ENCODE measurements at regions not wholly inside any gene's neighbourhood (a gene's known extent, or its start where the extent isn't known, plus 50 kb on each side); places are given as distances from the start of the nearest gene placed in this dataset.
"Not testable (repeated sequence)": the region's sequence is repeated elsewhere in the genome, so short reads cannot be mapped to it uniquely, and the experiment has no call there.

DNA sequence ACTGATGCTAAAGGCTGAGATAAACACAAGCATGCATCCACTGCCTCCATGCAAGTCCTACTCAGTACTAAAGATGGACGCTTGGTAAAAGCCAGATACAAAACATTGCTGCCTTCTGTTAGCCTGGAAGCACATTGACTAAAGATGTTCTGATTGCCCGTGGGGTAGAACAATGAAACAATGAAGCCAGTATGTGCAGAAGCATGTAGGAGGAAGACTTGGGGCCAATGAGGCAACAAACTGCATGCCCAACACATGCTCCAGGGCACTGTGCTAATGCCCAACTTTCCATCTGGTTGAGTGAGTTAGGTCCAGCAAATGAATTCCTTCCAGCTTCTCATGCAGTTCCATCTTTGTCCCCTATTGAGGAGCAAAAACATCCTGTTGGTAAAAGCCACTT is 1245.5 kb downstream of the GATA3 start:
- no peak for DNase-seq (ENCODE audit: low spot score)
- intact Hi-C loops (cut with DNase I): loop anchor here (10.0 kb wide), 1 partner anchor 1775 kb away; no protein-coding TSS in a partner anchor

DNA sequence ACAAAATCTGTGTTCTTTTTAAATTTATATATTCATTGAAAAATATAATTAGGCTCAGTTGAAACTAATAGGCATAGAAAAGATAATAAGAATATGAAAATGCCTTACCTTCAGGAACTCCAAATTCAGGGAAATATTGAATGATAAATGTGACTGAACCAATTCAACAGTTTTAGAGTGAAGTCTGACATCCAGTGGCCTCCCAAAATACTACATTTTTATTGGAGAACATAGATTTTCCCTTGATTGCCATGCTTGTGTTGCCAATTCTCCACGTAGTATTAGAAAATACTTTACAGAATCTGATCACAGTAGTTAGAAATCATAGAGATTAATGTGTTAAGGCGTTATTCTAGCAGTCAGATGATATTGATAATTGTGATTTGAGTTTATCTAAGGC is 1246.7 kb downstream of the GATA3 start:
- intact Hi-C loops (cut with DNase I): loop anchor here (10.0 kb wide), 1 partner anchor 1776 kb away; no protein-coding TSS in a partner anchor
- no peak for DNase-seq (ENCODE audit: low spot score)

DNA sequence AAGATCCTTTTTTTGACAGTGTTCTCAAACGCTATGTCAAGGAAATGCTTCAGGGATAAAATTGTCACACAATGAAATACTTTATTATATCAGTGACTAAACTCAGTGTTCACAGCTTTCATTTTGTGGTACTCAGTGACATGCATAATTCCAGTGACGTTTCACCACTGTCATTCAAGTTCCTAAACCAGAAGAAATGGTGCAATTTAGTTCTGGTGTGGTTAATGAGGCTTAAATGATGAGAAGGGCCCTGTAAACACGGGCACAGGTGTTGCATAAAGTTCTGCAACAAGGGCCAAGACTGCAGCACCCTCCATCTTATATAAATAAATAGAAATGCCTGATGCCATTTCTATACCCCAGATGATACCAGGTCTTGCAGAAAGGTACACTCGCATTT is 1247.1 kb downstream of the GATA3 start:
- DNase-seq (ENCODE audit: low spot score): no peak
- intact Hi-C loops (cut with DNase I): loop anchor here (10.0 kb wide), 1 partner anchor 1777 kb away; no protein-coding TSS in a partner anchor

DNA sequence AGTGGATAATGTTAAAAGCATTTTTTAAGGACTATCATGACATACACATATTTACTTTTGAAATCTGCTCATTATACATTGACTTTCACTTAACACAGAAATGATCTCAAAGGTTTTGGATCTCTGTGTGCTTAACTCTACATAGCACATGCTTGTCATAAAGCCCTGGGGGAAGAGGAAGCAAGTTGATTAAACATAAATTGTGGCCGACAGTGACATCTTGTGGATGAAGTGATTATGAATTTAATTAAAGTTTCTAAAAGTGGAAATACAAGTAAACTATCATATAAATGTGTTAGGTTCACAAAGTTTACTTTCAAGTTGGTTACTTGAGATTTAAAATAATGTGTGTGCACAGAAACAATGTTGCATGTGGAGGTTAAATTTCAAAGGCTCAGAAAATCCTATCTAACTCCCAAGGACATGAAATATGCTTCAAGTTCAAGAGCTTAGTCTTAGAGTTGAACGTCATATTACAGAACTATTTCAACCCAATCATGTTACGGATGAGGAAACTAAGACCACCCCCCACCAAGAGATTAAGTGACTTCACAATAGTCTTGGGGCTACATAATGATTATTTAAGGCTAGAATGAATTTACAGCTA is 1247.8 kb downstream of the GATA3 start:
- DNase-seq (ENCODE audit: low spot score): no peak
- intact Hi-C loops (cut with DNase I): loop anchor here (10.0 kb wide), 1 partner anchor 1777 kb away; no protein-coding TSS in a partner anchor

DNA sequence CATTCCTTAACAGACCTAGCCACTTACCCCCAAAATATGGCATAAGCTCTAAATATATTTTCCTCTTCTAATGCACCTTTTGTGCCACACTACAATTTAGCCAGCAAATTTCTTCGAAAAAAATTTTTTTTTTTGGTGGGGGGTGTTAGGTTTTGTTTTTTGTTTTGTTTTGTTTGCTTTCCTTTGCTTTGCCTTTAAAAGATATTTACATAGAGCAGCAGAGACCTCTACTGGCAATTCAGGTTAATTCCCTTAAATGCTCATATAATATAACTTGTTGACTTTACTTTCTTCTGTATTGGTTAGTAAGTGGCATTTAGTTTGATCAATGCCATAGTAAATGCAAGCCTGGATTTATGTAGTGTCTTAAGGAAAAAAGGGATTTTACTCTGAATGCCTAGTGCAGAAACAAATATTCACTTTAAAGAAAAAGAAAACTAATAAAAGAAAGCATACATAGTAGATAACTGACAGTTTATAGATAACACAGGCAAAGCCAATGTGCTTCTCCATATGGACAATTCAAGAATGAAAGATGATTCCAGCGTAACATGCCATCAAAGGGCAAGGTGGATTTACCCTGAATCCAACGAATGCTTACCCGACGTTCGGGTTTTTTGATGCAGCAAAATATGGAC is 1250.6 kb downstream of the GATA3 start:
- intact Hi-C loops (cut with DNase I): loop anchor here (10.0 kb wide), 1 partner anchor 1780 kb away; no protein-coding TSS in a partner anchor
- no peak for DNase-seq (ENCODE audit: low spot score)

DNA sequence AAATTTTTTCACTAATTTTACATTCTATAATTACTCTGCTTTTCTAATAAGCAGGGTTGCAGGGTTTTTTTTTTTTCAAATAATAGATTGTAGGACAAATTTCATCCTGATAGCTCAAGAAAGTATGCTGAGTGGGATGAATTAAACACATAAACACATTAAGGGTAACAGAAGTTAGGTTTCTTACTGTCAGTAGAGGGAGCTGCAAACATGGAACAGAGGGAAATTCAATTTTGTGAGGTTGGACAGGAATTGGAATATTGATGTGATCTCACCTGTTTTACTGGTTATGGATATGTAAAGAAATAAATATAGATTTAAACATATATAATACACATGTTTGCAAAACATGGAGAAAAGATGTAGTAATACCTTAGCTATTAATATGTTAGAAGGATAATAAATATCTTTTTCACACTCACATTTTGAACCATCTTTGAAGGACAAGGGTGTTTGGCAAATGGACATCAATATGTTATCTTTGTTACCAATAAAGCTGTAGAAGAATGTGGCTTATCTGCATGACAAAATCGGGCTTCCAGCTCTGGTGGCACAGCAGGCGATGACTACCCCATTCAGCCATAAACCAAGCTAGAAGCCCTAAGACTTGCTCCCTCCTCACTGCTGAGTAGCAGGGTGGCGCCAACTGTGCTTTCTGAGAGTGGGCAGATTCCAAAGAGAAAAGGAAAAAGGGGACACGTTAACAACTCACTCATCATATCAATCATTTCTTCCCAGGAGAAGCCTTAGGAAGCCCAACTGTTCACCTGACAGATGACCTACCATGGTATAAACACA is 1257.4 kb downstream of the GATA3 start:
- intact Hi-C loops (cut with DNase I): no loop called here
- no peak for DNase-seq (ENCODE audit: low spot score)

DNA sequence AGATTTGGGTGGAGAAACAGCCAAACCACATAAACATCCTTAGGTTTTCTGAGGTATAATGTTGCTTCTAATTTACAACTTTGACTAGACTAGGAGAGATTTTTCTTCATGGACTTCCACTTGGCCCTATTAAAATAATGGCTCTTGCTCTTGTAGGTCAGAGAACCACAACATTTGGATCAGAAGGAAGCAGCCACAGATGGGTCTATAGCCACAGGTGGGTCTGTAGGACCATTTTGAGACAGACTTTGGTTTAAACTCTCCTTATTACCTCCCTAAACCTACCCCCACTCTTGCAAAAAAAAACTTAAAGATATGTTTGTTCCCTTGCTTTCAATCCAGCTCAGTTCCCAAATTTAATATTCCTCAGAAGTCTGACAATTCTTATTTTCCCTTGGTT is 1260.8 kb downstream of the GATA3 start:
- DNase-seq (ENCODE audit: low spot score): no peak
- intact Hi-C loops (cut with DNase I): no loop called here

DNA sequence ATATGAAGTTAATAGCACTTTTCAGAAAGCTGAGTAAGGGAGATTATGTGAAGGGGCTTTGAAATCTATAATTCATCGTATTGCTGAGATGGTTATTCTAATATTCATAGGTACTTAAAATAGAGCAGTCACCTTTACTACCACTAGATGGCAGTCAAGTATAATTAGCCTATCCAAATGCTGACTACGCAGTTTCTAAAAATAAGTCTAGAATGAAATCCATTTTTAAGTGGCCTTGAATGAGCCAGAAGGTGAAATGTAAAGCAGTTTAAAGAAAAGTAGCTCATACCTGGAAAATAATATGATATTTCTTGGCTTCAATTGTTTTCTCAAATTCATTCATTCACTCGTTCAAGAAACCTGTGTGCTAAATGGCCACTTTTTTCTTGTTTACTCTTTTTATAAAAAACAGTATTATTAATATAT is 1277.1 kb downstream of the GATA3 start:
- intact Hi-C loops (cut with DNase I): no loop called here
- no peak for DNase-seq (ENCODE audit: low spot score)

DNA sequence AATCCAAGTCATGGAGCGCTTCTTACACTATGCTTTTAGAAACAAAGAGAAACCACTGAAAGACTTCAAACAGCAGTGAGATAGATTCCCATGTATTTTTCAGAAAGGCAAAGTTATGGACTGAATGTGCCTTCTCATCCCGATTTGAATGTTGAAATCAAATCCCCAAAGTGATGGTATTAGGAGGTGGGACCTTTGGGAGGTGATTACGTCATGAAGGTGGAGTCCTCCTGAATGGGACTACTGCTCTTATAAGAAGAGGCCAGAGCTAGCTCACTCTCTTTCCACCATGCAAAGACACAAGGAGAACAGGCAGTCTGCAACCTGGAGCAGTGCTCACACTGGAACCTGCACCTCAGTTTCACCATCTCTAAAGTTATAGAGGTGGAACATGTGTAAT is 1279.8 kb downstream of the GATA3 start:
- intact Hi-C loops (cut with DNase I): no loop called here

DNA sequence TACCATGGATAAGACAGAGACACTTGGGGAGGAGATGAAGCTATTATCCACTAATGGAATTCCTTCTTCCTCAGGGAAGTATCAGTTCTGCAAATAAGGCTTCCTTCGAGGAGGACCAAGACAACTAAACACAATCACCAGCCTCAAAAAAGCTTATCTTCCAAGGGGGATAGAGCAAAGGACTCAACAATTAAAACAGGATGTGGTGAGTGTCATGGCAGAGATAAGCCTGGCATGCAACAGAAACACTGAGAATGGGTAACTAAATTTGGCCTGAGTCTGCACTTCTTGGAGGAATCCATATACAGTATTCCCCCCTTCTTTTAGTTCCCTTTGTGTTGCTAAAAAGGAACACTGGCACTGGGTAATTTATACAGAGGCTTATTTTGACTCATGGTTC is 1285.2 kb downstream of the GATA3 start:
- intact Hi-C loops (cut with DNase I): no loop called here
- DNase-seq (ENCODE audit: low spot score): no peak

More for the DNA sequence above, 1279.8 kb downstream of the GATA3 start:
- no peak for DNase-seq (ENCODE audit: low spot score)

DNA sequence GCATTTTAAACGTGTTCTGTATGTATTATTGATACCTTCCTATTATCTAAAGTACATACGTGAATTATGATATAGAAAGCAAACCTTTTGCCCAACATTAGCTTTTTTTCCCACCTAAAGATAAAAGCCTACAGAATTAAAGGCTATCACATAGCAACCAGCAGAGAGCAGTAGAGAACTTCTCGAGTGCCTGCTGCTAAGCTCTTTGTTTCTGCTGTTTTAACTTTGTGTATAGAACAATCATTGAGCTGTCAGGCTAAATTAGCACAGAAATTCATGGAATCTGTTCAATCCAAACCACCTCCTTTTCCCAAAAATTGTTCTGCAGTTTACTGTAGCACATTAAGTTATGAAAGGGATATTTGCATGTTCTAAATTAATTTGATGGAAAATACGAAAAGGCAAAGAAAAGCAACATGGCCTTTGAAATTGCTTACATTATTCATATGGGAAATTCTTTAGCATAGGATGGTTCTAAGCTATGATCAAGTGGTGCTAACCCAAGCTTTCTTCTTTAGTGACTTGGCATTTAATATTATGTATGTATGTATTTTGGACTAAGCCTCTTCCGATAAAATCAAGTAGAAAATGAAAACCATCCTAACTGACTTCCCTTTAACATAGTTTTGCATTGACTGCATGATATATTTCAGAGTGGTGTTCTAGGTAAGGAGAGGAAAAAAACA is 1288.5 kb downstream of the GATA3 start:
- intact Hi-C loops (cut with DNase I): no loop called here
- no peak for DNase-seq (ENCODE audit: low spot score)

DNA sequence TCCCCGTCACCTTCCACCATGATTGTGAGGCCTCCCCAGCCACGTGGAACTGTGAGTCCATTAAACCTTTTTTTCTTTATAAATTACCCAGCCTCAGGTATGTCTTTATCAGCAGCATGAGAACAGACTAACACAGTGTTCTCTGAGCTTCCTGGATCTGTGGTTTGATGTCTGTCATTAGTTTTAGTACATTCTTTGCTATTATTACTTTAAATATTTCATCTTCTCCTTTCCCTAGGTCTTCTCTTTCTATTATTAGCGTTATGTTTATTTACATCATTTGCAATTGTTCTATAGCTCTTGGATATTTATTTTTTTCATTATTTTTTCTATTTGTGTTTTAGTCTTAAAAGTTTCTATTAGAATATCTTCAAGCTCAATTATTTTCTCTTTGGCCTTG is 1293.4 kb downstream of the GATA3 start:
- DNase-seq (ENCODE audit: low spot score); intact Hi-C loops (cut with DNase I): not testable (repeated sequence)

DNA sequence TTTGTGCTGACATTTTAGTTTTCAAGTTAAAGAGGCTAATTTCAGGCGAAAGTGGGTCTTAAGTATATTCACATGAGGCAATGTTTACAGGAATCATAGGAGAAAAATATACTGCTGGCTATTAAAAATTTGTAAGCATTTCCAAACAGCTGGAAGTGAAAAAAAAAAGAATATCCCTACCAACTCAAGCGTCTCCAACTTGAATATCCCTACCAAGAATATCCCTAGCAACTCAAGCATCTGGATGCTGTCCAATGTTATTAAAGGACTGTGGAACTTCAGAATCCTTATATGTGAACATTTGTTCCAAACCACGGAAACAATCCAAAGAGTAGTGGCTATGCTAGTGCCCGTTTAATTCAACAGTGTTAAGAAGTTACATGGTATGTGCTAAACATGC is 1303.0 kb downstream of the GATA3 start:
- DNase-seq (ENCODE audit: low spot score): no peak
- intact Hi-C loops (cut with DNase I): no loop called here

DNA sequence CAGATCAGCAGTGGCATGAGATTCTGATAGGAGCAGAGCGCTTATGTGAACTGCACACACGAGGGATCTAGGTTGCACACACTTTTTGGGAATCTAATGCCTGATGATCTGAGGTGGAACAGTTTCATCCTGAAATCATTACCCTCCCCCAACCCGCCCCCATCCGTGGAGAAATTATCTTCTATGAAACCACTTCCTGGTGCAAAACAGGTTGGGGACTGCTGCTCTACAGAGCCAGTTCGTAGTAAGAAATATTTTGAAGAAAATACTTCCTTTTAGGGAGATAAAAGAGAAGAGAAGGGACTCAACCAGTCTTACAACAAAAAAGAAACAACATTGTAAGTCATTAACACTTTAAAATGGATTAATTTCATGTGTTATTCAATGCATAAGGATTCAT is 1308.2 kb downstream of the GATA3 start:
- intact Hi-C loops (cut with DNase I): no loop called here
- no peak for DNase-seq (ENCODE audit: low spot score)

DNA sequence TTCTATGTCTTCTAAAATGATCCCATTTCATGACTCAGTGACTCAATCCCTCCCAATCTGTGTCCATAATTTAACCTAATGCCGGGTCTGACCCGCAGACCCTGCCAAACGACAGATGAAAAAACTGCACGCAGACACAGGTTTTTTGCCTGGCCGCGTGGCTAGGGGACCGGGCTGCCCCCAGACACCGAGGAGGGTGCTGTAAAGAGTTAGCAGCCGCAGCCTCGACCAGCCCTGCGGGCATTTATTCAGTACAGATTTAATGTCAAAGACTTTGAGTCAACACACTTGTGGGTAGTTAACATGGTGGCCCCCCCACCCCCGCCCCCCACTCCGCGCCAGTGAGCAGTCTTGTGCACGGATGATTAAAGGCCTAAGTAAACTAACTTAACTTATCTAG is 1324.7 kb downstream of the GATA3 start:
- intact Hi-C loops (cut with DNase I): no loop called here
- no peak for DNase-seq (ENCODE audit: low spot score)

DNA sequence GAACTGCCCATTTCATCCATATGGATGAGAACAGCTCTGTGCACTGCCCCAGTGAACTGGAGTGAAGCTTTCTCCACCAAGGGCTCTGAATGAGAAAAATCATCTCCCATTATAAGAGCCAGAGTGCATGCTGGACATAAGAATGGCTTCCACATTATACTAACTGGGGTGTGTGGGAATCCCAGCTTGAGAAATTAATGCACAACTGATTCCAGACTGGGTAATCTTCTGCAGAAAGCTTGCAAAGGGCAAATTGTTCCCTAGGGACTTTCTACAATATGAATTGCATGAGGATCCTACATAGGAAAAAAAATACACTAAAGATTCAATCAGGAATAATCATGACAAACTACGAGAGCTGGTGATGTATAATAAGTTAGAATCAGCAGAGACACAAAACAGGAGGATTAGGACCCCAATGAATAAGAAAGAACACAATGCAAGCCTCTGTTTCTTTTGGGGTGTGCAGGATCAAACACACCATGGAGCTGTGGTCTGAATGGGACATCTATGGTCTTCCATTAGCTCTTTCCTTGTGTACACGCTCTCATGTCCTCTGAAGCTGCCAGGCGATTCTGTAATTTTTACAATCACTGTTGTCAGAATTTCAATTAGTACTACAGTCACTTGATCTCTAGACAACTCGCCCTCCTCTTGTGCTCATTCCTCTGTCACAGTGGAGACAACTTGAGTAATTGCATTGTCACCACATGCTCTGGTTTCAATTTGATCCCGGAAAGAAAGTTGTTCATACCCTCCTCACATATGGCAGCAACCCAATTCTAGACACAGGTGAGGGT is 1327.4 kb downstream of the GATA3 start:
- intact Hi-C loops (cut with DNase I): no loop called here
- DNase-seq (ENCODE audit: low spot score): no peak

DNA sequence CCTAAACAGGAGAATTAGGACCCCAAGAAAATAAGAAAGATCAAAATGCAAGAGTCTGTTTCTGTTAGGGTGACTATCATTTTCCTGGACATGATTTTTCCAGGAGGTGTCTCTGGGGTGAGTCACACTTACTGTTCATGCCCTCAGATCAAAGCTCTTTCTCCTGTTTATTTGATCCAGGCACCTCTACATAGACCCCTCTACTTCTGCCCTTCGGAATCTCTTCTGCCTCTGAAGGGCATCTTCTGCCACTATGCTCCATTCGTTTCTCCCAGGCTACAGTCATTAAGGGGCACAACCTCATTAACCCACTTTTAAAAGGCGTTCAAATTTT is 1328.0 kb downstream of the GATA3 start:
- intact Hi-C loops (cut with DNase I): no loop called here
- DNase-seq (ENCODE audit: low spot score): no peak

DNA sequence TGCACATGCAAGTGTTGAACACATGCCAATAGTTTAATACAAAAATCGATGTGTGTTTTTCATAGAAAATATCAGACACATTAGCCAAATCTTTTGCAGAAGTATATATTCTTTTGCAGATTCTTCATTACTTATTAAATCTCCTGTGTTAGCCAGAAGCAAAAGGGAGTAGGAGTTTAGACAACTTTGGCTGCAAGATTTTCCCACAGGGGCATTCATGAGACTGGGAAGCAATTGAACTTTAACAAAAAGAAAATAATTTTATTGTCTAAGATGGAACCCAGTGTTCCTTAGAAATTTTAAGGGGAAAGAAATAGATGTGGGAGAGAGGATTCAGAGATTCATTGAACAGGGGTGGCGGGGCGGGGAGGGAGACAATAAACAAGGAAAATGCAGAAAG is 1336.0 kb downstream of the GATA3 start:
- intact Hi-C loops (cut with DNase I): no loop called here
- no peak for DNase-seq (ENCODE audit: low spot score)

DNA sequence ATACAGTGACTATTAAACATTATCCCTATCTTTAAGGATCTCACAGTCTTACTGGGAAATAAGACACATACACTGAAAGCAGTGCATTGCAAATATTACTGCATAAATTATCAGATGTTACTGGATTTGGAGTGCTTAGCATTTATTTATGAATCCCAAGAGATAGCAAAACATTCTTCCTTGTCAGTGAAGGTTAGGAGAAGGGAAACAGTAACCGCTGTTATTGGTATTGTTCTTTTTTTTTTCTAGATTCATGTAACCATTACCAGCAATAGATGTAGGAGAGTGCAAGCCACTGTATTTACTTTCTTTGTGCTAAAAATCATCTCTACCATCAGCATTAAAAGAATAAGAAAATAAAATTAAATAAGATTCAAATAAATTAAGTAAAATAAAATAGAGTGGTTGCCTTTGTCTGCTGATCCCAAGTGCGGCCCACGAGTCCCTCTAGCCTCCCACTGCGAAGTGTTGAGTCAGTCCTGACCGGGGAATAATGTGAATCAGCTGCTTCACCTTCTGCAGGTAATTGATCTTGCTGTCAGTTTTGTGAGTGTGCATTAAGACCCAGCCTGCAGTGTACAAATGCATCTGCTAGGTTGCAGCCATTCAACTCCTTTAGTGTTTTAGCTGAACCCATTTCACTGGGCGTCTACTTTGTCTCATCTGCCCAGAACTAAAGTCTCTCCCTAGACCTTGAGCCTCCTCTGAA is 1344.9 kb downstream of the GATA3 start:
- DNase-seq (ENCODE audit: low spot score): no peak
- intact Hi-C loops (cut with DNase I): no loop called here

All from cardiac septum (tissue), 1 donor.